Fibroblast of upper back skin (primary cell): ENCODE measurements at regions not wholly inside any gene's neighbourhood (a gene's known extent, or its start where the extent isn't known, plus 50 kb on each side); places are given as distances from the start of the nearest gene placed in this dataset.

Source experiments
- DNase-seq: peaks from one replicate; pipeline ENCODE4 v3.0.0-alpha.2; 2013

- no peak for DNase-seq
Observed at GRCh38 chr9:127553793-127554192, 58.3 kb upstream of the STXBP1 start.

- DNase-seq: no peak
Observed at GRCh38 chr9:127554966-127555839, 56.9 kb upstream of the STXBP1 start.

GRCh38 chr9:127555840-127556820 lies 55.9 kb upstream of the STXBP1 start:
- DNase-seq: peak; percentile 97

- no peak for DNase-seq
Observed at GRCh38 chr9:127556871-127557270, 55.2 kb upstream of the STXBP1 start.

- peak; percentile 58 for DNase-seq
Observed at GRCh38 chr9:127557466-127557869, 54.6 kb upstream of the STXBP1 start.

GRCh38 chr9:127557998-127558546 lies 54.0 kb upstream of the STXBP1 start:
- DNase-seq: no peak

GRCh38 chr9:127558581-127559246 lies 53.4 kb upstream of the STXBP1 start:
- DNase-seq: no peak

GRCh38 chr9:127559247-127559680 lies 52.8 kb upstream of the STXBP1 start:
- DNase-seq: no peak

- DNase-seq: peak; percentile 99
Observed at GRCh38 chr9:127561491-127562278, 50.4 kb upstream of the STXBP1 start.
